Karpas-422 (cell line): ENCODE measurements at regions not wholly inside any gene's neighbourhood (a gene's known extent, or its start where the extent isn't known, plus 50 kb on each side); places are given as distances from the start of the nearest gene placed in this dataset.

Experiments
- DNase-seq: peaks from one replicate; pipeline ENCODE4 v3.0.0-alpha.2; 2015
- H2AFZ ChIP-seq: fragments of 200-600 bp; sonication (generic); 2 replicates; pipeline ENCODE4 v1.6.1; 2014; ENCODE audit warnings: antibody characterized with exemption, low read length, mixed read lengths
- H3K27ac ChIP-seq: fragments of 200-600 bp; sonication (generic); 2 replicates; pipeline ENCODE4 v1.5.1; 2014; ENCODE audit warnings: mild to moderate bottlenecking, low read length, moderate library complexity
- H3K27me3 ChIP-seq: fragments of 200-600 bp; sonication (generic); 2 replicates; pipeline ENCODE4 v1.6.1; 2014; ENCODE audit warnings: low read length, mixed read lengths
- H3K36me3 ChIP-seq: fragments of 200-600 bp; sonication (generic); 2 replicates; pipeline ENCODE4 v1.6.1; 2014; ENCODE audit warnings: low read length, mixed read lengths; ENCODE audit not compliant: insufficient read depth
- H3K4me1 ChIP-seq: fragments of 200-600 bp; sonication (generic); 2 replicates; pipeline ENCODE4 v1.6.1; 2014; ENCODE audit warnings: mild to moderate bottlenecking, low read length, mixed read lengths
- H3K4me2 ChIP-seq: fragments of 200-600 bp; sonication (generic); 2 replicates; pipeline ENCODE4 v1.6.1; 2014; ENCODE audit warnings: low read length, low read depth, mild to moderate bottlenecking; ENCODE audit not compliant: poor library complexity, severe bottlenecking
- H3K4me3 ChIP-seq: fragments of 200-600 bp; sonication (generic); 2 replicates; pipeline ENCODE4 v1.5.1; 2014; ENCODE audit warnings: mild to moderate bottlenecking, antibody characterized with exemption, low read length, mixed read lengths
- H3K79me2 ChIP-seq: fragments of 200-600 bp; sonication (generic); 2 replicates; pipeline ENCODE4 v1.6.1; 2014; ENCODE audit warnings: mild to moderate bottlenecking, low read length, mixed read lengths
- H3K9ac ChIP-seq: fragments of 200-600 bp; sonication (generic); 2 replicates; pipeline ENCODE4 v1.6.0; 2014; ENCODE audit warnings: low read length
- H3K9me2 ChIP-seq: fragments of 200-600 bp; sonication (generic), shearing (Covaris generic); replicated peaks from 2 replicates; pipeline ENCODE4 v1.6.0; 2014; ENCODE audit warnings: mild to moderate bottlenecking, low read length, moderate library complexity; ENCODE audit not compliant: insufficient read depth
- H3K9me3 ChIP-seq: fragments of 300-700, 200-600 bp; sonication (generic); 2 replicates; pipeline ENCODE4 v1.6.1; 2014; ENCODE audit warnings: low read length, mixed read lengths
- H4K20me1 ChIP-seq: fragments of 200-600 bp; sonication (generic); 2 replicates; pipeline ENCODE4 v1.6.1; 2014; ENCODE audit warnings: mild to moderate bottlenecking, antibody characterized with exemption, low read length, low read depth; ENCODE audit not compliant: insufficient read depth

DNA sequence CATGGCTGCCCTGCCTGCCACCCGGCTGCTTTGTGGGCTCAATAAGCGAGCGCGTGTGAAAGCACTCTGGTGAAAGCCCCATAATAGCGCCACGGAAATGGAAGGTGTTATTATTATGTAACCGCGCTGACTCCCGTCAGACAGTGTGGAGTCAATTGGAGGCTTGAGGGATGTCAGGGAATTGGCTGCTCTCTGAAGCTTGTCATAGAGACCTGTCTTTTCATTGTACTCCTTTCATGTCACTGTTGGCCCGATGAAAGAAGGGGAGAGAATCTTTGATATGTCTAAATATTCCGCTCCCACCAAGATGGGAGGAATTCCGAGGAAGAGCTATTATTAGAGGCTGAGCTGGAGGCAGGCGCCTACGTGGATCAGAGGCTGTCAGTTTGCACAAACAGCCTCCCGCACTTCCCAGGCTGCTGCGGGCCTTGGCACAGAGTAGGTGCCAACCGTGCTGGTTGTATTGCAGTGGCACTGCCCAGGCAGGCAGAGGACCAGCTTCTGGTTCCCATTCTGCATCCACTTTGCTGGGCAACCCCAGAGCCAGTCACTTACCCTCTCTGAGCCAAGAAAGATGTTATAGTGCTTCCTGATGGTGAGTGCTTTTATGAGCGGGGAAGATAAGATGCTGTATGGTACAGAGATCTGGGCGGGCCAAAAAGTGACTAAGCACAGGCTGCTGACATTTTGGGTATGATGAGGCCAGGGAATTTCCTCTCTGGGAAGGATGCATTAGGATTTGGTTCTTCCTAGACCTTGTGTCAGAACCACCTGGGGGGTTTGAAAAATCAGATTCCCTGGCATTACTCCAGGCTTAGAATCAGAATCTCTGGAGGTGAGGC is 151.4 kb downstream of the RPS24 start:
- Histone ChIP-seq H3K4me2 (no peak overlapping the region), H3K9ac (no peak overlapping the region), H3K27ac (no peak overlapping the region), H3K4me3 (no peak overlapping the region), H3K36me3 (no peaks in the 10 kb centered on the region), H3K27me3 (no peaks in the 10 kb centered on the region), H3K9me2 (no peaks in the 10 kb centered on the region), H2AFZ (no peak overlapping the region), H4K20me1 (no peaks in the 10 kb centered on the region), H3K9me3 (no peaks in the 10 kb centered on the region), H3K79me2 (no peaks in the 10 kb centered on the region), H3K4me1 (peaks cover under 1% of the 10 kb centered on the region; the same call in 1 of the 2 replicates)
- no peak for DNase-seq

DNA sequence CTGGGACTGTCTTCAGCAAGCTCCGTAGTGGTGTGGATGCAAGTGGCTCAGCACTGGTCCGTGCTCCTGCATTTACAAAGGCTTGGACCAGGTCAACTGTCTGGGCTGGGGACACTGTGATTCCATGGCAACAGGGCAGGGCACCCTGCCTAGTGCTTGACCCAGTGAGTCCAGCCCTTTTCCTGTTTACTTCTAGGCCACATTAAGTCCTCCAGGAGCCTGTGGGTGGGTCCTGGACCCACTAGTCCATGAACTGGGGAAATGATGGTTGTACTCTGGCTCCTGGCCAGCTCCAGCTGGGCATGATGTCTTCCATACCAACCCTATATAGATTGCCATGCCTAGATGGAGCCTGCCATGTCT is 152.0 kb downstream of the RPS24 start:
- no peak overlapping the region for H2AFZ ChIP-seq
- DNase-seq: no peak
- H3K36me3 ChIP-seq: no peaks in the 10 kb centered on the region
- no peak overlapping the region for H3K27ac ChIP-seq
- H3K4me2 ChIP-seq: no peak overlapping the region
- no peak overlapping the region for H3K4me3 ChIP-seq
- H3K9me2 ChIP-seq: no peaks in the 10 kb centered on the region
- peaks cover 6% of the 10 kb centered on the region for H3K4me1 ChIP-seq
- H3K9ac ChIP-seq: no peak overlapping the region
- no peaks in the 10 kb centered on the region for H3K9me3 ChIP-seq
- H4K20me1 ChIP-seq: no peaks in the 10 kb centered on the region
- no peaks in the 10 kb centered on the region for H3K27me3 ChIP-seq
- no peaks in the 10 kb centered on the region for H3K79me2 ChIP-seq

DNA sequence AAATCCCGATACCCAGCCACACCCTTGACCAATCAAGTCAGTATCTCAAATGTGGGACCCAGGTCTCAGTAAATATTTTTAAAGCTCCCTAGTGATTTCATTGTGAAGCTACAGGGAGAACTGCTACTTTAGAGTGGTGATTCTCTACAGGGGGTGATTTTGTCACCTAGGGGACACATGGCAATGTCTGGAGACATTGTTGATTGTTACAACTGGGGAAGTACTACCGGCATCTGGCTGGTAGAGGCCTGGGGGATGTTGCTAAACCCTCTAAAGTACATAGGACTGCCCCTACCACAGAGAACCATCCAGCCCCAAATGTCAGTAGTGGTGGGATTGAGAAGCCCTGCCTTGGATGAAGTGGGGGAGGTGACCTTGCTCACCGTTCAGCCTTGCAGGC is 152.9 kb downstream of the RPS24 start:
- DNase-seq: no peak

GRCh38 chr10:78187371-78187770 is 153.7 kb downstream of the RPS24 start:
- Histone ChIP-seq H3K4me2 (no peak overlapping the region), H3K4me1 (peaks cover 9% of the 10 kb centered on the region), H3K9me2 (no peaks in the 10 kb centered on the region), H3K4me3 (no peak overlapping the region), H3K36me3 (no peaks in the 10 kb centered on the region), H3K79me2 (no peaks in the 10 kb centered on the region), H3K27me3 (no peaks in the 10 kb centered on the region), H3K9me3 (no peaks in the 10 kb centered on the region), H2AFZ (no peak overlapping the region), H3K27ac (no peak overlapping the region), H4K20me1 (no peaks in the 10 kb centered on the region), H3K9ac (no peak overlapping the region)
- no peak for DNase-seq

More for the DNA sequence above, 152.9 kb downstream of the RPS24 start:
- Histone ChIP-seq H4K20me1 (no peaks in the 10 kb centered on the region), H3K4me2 (no peak overlapping the region), H3K9me3 (no peaks in the 10 kb centered on the region), H3K4me1 (peaks cover 9% of the 10 kb centered on the region), H3K9ac (no peak overlapping the region), H3K36me3 (no peaks in the 10 kb centered on the region), H2AFZ (no peak overlapping the region), H3K27ac (no peak overlapping the region), H3K9me2 (no peaks in the 10 kb centered on the region), H3K4me3 (no peak overlapping the region), H3K27me3 (no peaks in the 10 kb centered on the region), H3K79me2 (no peaks in the 10 kb centered on the region)

- H4K20me1 ChIP-seq: no peaks in the 10 kb centered on the region
- no peak overlapping the region for H3K4me2 ChIP-seq
- H2AFZ ChIP-seq: no peak overlapping the region
- H3K79me2 ChIP-seq: no peaks in the 10 kb centered on the region
- no peak overlapping the region for H3K9ac ChIP-seq
- H3K9me2 ChIP-seq: no peaks in the 10 kb centered on the region
- peaks cover 4% of the 10 kb centered on the region; the same call in 1 of the 2 replicates for H3K27me3 ChIP-seq
- H3K4me1 ChIP-seq: peaks cover 9% of the 10 kb centered on the region
- no peak overlapping the region for H3K4me3 ChIP-seq
- no peak overlapping the region for H3K27ac ChIP-seq
- no peaks in the 10 kb centered on the region for H3K36me3 ChIP-seq
- no peak for DNase-seq
- peaks cover 2% of the 10 kb centered on the region; the same call in 1 of the 2 replicates for H3K9me3 ChIP-seq
Measured at GRCh38 chr10:78188446-78188845, 154.8 kb downstream of the RPS24 start.

DNA sequence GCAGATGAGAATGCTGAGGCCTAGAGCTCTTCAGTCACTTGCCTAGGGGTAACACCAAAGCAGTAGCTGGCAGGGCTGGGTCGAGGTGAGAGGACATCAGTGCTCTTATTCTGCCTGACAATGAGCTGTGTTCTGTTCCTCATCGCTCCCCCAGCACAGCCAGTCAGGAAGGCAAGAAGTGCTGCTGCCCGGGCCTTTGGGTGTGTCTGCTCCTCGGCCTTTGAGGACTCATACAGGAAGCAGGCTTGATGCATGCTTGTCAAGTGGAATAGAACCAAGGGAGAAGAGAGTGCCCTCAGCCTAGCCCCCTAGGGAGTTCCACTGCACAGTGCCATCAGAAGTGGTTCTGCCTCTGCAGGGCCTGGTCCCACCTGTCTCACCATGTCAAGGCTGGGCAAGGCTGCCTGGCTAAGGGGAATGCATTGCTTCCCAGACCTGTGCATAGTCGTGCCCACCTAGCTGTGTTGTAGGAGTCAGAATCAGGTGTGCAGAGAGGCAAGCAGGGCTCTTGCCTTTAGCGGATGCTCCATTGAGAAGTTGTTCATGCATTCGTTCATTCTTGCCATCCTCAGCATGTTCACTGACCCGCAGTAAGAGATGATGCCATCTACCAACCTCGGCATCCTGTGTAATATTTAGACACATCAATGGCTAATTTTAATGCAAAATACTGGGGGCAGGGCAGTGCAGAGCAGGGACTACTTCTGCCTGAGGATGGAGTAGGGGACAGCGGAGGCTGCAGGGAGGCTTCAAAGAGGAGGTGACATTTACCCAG is 156.6 kb downstream of the RPS24 start:
- Histone ChIP-seq H2AFZ (no peak overlapping the region), H3K79me2 (no peaks in the 10 kb centered on the region), H3K4me2 (no peak overlapping the region), H3K9me2 (no peaks in the 10 kb centered on the region), H3K4me3 (no peak overlapping the region), H3K4me1 (peaks cover 9% of the 10 kb centered on the region), H3K36me3 (no peaks in the 10 kb centered on the region), H3K9me3 (peaks cover 3% of the 10 kb centered on the region; the same call in 1 of the 2 replicates), H3K27me3 (peaks cover 7% of the 10 kb centered on the region; the same call in 1 of the 2 replicates), H3K27ac (no peak overlapping the region), H3K9ac (no peak overlapping the region), H4K20me1 (no peaks in the 10 kb centered on the region)
- DNase-seq: no peak

DNA sequence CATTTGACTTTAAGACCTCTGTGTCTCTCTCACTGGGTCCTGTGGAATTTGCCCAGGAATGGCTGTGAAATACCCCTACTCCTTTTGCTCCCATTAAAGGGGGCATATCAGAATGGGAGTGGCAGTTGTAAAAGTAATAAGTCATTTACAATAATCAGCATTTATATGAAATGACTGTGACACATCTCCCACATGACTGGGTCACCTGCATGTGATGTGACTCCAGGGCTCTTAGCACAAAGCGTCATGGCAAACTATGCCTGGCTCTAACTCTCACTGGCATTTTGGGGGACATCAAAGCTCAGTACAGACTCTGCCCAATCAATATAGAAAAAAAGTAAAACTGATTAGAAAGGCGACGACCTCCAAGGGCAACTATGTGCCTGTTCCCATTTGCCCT is 157.6 kb downstream of the RPS24 start:
- peaks cover 7% of the 10 kb centered on the region; the same call in 1 of the 2 replicates for H3K27me3 ChIP-seq
- H3K79me2 ChIP-seq: no peaks in the 10 kb centered on the region
- peaks cover 3% of the 10 kb centered on the region; the same call in 1 of the 2 replicates for H3K9me3 ChIP-seq
- no peaks in the 10 kb centered on the region for H3K36me3 ChIP-seq
- no peaks in the 10 kb centered on the region for H4K20me1 ChIP-seq
- DNase-seq: no peak
- peaks cover 9% of the 10 kb centered on the region for H3K4me1 ChIP-seq
- no peaks in the 10 kb centered on the region for H3K9me2 ChIP-seq
- no peak overlapping the region for H2AFZ ChIP-seq
- no peak overlapping the region for H3K27ac ChIP-seq
- no peak overlapping the region for H3K4me2 ChIP-seq
- H3K4me3 ChIP-seq: no peak overlapping the region
- H3K9ac ChIP-seq: no peak overlapping the region

DNA sequence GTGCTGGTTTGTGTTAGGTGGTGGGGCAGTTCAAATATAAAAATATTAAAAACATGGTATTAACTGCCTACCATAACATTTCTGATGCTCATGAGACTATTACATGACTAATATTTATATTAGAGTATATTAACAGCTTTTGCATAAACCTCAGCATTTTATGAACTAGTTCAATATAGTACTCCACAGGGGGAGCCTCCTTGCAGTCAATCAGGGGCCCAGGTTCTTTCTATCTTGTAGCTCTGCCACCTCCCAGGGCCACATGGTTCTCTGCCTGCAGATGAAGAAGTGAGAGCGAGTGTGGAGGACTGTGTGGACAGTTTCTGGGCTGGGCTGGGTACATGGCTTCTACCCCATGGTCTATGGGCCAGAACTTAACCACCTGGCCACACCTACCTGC is 159.5 kb downstream of the RPS24 start:
- no peak for DNase-seq
- no peaks in the 10 kb centered on the region for H3K9me2 ChIP-seq
- no peaks in the 10 kb centered on the region for H3K79me2 ChIP-seq
- H3K9ac ChIP-seq: no peak overlapping the region
- H3K36me3 ChIP-seq: no peaks in the 10 kb centered on the region
- H4K20me1 ChIP-seq: no peaks in the 10 kb centered on the region
- H3K4me1 ChIP-seq: peaks cover 9% of the 10 kb centered on the region
- peaks cover 7% of the 10 kb centered on the region; the same call in 1 of the 2 replicates for H3K27me3 ChIP-seq
- no peak overlapping the region for H3K4me2 ChIP-seq
- no peak overlapping the region for H3K27ac ChIP-seq
- H3K9me3 ChIP-seq: peaks cover 3% of the 10 kb centered on the region; the same call in 1 of the 2 replicates
- H3K4me3 ChIP-seq: no peak overlapping the region
- no peak overlapping the region for H2AFZ ChIP-seq
